ENCODE measurements at regions not wholly inside any gene's neighbourhood (a gene's known extent, or its start where the extent isn't known, plus 50 kb on each side); places are given as distances from the start of the nearest gene placed in this dataset.

DNA sequence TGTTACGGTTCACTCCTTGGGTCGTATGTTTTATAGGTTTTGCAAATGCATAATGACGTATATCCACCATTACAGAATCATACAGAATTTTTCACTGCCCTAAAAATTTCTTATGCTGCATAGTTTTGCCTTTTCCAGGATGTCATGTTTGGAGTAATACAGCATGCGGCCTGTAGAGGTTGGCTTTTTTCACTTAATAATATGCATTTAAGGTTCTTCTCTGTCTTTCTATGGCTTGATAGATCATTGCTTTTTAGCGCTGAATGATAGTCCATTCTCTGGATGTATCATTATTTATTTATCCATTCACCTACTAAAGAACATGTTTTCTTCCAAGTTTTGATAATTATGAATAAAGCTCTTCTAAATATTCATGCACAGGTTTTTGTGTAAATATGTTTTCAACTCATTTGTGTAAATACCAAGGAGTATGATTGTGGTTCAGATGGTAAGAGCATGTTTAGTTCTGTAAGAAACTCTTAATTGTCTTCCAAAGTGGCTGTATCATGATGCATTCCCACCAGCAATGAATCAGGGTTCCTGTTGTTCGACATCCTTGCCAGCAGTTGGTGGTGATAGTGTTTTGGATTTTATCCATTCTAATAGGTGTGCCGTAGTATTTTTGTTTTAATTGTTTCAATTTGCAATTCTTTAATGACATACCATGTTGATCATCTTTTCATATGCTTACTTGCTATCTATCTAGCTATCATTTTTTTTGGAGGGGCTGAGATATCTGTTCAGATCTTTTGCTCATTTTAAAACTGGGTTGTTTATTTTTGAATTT lies 531.2 kb upstream of the GHITM start:
- H3K9me3 Mint-ChIP-seq (ENCODE audit: unreplicated experiment): no peaks in the 10 kb centered on the region
- DNase-seq (ENCODE audit: extremely low spot score, unreplicated experiment): no peak
- H3K36me3 Mint-ChIP-seq (ENCODE audit: unreplicated experiment): no peaks in the 10 kb centered on the region
- H3K4me1 Mint-ChIP-seq (ENCODE audit: unreplicated experiment): peaks cover 53% of the 10 kb centered on the region
- no peaks in the 10 kb centered on the region for H3K27me3 Mint-ChIP-seq (ENCODE audit: unreplicated experiment)
- H3K27ac Mint-ChIP-seq (ENCODE audit: unreplicated experiment): peak overlapping the region; percentile 29
- TF ChIP-seq, protein P1, sequence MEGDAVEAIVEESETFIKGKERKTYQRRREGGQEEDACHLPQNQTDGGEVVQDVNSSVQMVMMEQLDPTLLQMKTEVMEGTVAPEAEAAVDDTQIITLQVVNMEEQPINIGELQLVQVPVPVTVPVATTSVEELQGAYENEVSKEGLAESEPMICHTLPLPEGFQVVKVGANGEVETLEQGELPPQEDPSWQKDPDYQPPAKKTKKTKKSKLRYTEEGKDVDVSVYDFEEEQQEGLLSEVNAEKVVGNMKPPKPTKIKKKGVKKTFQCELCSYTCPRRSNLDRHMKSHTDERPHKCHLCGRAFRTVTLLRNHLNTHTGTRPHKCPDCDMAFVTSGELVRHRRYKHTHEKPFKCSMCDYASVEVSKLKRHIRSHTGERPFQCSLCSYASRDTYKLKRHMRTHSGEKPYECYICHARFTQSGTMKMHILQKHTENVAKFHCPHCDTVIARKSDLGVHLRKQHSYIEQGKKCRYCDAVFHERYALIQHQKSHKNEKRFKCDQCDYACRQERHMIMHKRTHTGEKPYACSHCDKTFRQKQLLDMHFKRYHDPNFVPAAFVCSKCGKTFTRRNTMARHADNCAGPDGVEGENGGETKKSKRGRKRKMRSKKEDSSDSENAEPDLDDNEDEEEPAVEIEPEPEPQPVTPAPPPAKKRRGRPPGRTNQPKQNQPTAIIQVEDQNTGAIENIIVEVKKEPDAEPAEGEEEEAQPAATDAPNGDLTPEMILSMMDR (IDR thresholded peaks at IDR 0.05): no peak
- no peak overlapping the region for H3K4me3 Mint-ChIP-seq (ENCODE audit: unreplicated experiment)

GRCh38 chr10:83612050-83612449 lies 527.3 kb upstream of the GHITM start:
- TF ChIP-seq, protein P1 (IDR thresholded peaks at IDR 0.05): no peak
- Mint-ChIP-seq H3K4me3 (ENCODE audit: unreplicated experiment) (peak overlapping the region; percentile 23), H3K27me3 (ENCODE audit: unreplicated experiment) (no peaks in the 10 kb centered on the region), H3K9me3 (ENCODE audit: unreplicated experiment) (peaks cover 6% of the 10 kb centered on the region), H3K4me1 (ENCODE audit: unreplicated experiment) (peaks cover 39% of the 10 kb centered on the region), H3K27ac (ENCODE audit: unreplicated experiment) (peak overlapping the region; percentile 83), H3K36me3 (ENCODE audit: unreplicated experiment) (peaks cover 4% of the 10 kb centered on the region)
- DNase-seq (ENCODE audit: extremely low spot score, unreplicated experiment): no peak

DNA sequence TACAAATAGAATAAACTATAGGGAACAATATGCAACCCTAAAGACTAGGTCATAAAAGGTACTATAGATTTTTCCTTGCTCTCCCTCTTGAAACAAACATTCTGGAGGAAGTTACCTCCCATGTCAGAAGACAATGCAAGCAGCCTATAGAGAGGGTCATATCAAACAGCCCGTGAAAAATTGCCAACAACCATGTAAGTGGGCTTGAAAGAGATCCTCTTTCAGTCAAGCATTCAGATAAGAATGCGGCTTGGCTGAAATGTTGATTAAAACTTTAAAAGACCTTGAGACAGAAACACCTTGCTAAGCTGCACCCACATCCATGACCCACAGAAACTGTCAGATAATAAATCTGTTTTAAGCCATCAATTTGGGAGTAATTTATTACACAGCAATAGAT lies 526.6 kb upstream of the GHITM start:
- no peak for DNase-seq (ENCODE audit: extremely low spot score, unreplicated experiment)
- peaks cover 6% of the 10 kb centered on the region for H3K9me3 Mint-ChIP-seq (ENCODE audit: unreplicated experiment)
- TF ChIP-seq, protein P1 (IDR thresholded peaks at IDR 0.05): no peak
- peak overlapping the region; percentile 83 for H3K27ac Mint-ChIP-seq (ENCODE audit: unreplicated experiment)
- no peaks in the 10 kb centered on the region for H3K27me3 Mint-ChIP-seq (ENCODE audit: unreplicated experiment)
- H3K4me3 Mint-ChIP-seq (ENCODE audit: unreplicated experiment): no peak overlapping the region
- H3K4me1 Mint-ChIP-seq (ENCODE audit: unreplicated experiment): peaks cover 34% of the 10 kb centered on the region
- H3K36me3 Mint-ChIP-seq (ENCODE audit: unreplicated experiment): peaks cover 4% of the 10 kb centered on the region

DNA sequence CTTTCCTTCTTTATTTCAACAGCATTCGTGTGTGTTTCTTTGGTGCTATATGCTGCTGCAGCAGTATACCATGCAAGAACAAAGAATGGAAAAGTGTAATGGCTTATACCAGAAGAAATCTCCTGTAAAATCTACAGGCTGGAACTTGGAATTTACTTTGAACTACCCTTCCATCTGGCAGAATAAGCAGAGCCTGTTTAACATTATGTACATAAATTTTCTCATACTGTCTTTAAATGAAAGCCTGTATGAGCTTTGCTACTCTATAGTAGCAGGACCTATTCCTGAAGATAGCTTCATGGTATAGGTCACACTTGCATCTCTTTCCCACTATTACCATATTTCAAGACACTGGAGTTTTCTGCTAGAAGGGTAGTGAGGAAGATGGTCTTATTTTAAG lies 522.1 kb upstream of the GHITM start:
- Mint-ChIP-seq H3K4me3 (ENCODE audit: unreplicated experiment) (no peak overlapping the region), H3K27me3 (ENCODE audit: unreplicated experiment) (no peaks in the 10 kb centered on the region), H3K27ac (ENCODE audit: unreplicated experiment) (no peak overlapping the region), H3K4me1 (ENCODE audit: unreplicated experiment) (peaks cover 10% of the 10 kb centered on the region), H3K9me3 (ENCODE audit: unreplicated experiment) (peaks cover 6% of the 10 kb centered on the region), H3K36me3 (ENCODE audit: unreplicated experiment) (peaks cover 4% of the 10 kb centered on the region)
- TF ChIP-seq, protein P1 (IDR thresholded peaks at IDR 0.05): no peak
- no peak for DNase-seq (ENCODE audit: extremely low spot score, unreplicated experiment)

GRCh38 chr10:83617692-83618545 lies 521.4 kb upstream of the GHITM start:
- Mint-ChIP-seq H3K27me3 (ENCODE audit: unreplicated experiment) (no peaks in the 10 kb centered on the region), H3K36me3 (ENCODE audit: unreplicated experiment) (peaks cover 4% of the 10 kb centered on the region), H3K4me1 (ENCODE audit: unreplicated experiment) (peaks cover 4% of the 10 kb centered on the region), H3K27ac (ENCODE audit: unreplicated experiment) (no peak overlapping the region), H3K9me3 (ENCODE audit: unreplicated experiment) (peaks cover 6% of the 10 kb centered on the region), H3K4me3 (ENCODE audit: unreplicated experiment) (no peak overlapping the region)
- TF ChIP-seq, protein P1 (IDR thresholded peaks at IDR 0.05): no peak
- no peak for DNase-seq (ENCODE audit: extremely low spot score, unreplicated experiment)

Data from osteocyte (in vitro differentiated cells).